PC-3 (cell line): ENCODE measurements at regions not wholly inside any gene's neighbourhood (a gene's known extent, or its start where the extent isn't known, plus 50 kb on each side); places are given as distances from the start of the nearest gene placed in this dataset.
"Not testable (repeated sequence)": the region's sequence is repeated elsewhere in the genome, so short reads cannot be mapped to it uniquely, and the experiment has no call there.

Experiments used
- ATAC-seq: fragments of 200-7000 bp; cut with Tn5 transposase; 2 replicates; pipeline ENCODE4 v1.9.1; 2020; ENCODE audit warnings: mild to moderate bottlenecking, moderate library complexity
- BruUV-seq: library from RNA; stranded (reverse); fragments of 400-500 nt; replicated peaks from 2 replicates; lab custom pipeline; 2021; lab: Mats Ljungman, UMichigan
- CTCF ChIA-PET: fragments of 300-600 bp; sonication (Branson Sonifier 250); formaldehyde crosslinking; loops from one replicate; lab custom pipeline; 2022; ENCODE audit warnings: antibody characterized with exemption; lab: Charles Lee
- POLR2A ChIA-PET: fragments of 300-600 bp; sonication (Branson Sonifier 250); formaldehyde crosslinking; loops from one replicate; lab custom pipeline; 2022; ENCODE audit warnings: antibody characterized with exemption; ENCODE audit not compliant: unreplicated experiment; lab: Charles Lee
- DNase-seq: peaks from one replicate; pipeline ENCODE4 v3.0.0-alpha.2; 2015
- H2AFZ ChIP-seq: fragments of 300-600 bp; sonication (generic); 2 replicates; pipeline ENCODE4 v1.6.0; 2016; ENCODE audit warnings: antibody characterized with exemption, low read length
- H3F3A ChIP-seq: fragments of 300-600 bp; sonication (generic); one replicate; pipeline ENCODE4 v1.6.0; 2017; ENCODE audit warnings: antibody characterized with exemption, low read length, control low read depth, mild to moderate bottlenecking; ENCODE audit not compliant: unreplicated experiment
- H3K27ac ChIP-seq: fragments of 300-600 bp; sonication (generic); 2 replicates; pipeline ENCODE4 v1.5.1; 2016; ENCODE audit warnings: mild to moderate bottlenecking, low read length
- H3K27me3 ChIP-seq: fragments of 300-600 bp; sonication (generic); 2 replicates; pipeline ENCODE4 v1.6.1; 2016; ENCODE audit warnings: low read length, mixed read lengths
- H3K36me3 ChIP-seq: fragments of 300-600 bp; sonication (generic); 2 replicates; pipeline ENCODE4 v1.6.1; 2016; ENCODE audit warnings: low read depth, mixed run types, low read length, mixed read lengths
- H3K4me1 ChIP-seq: fragments of 300-600 bp; sonication (generic); 2 replicates; pipeline ENCODE4 v1.5.1; 2016; ENCODE audit warnings: low read length; ENCODE audit not compliant: insufficient read depth
- H3K4me2 ChIP-seq: fragments of 300-600 bp; sonication (generic); 2 replicates; pipeline ENCODE4 v1.6.0; 2016; ENCODE audit warnings: low read length
- H3K4me3 ChIP-seq: fragments of 300-600 bp; sonication (generic); 2 replicates; pipeline ENCODE4 v1.5.1; 2016; ENCODE audit warnings: mild to moderate bottlenecking, low read length, mixed read lengths
- H3K79me2 ChIP-seq: fragments of 300-600 bp; sonication (generic); 2 replicates; pipeline ENCODE4 v1.6.1; 2017; ENCODE audit warnings: low read length, mixed read lengths
- H3K9ac ChIP-seq: fragments of 300-600 bp; sonication (generic); 2 replicates; pipeline ENCODE4 v1.6.0; 2016; ENCODE audit warnings: mild to moderate bottlenecking, low read length
- H3K9me2 ChIP-seq: fragments of 300-600 bp; sonication (generic); replicated peaks from 2 replicates; pipeline ENCODE4 v1.6.1; 2016; ENCODE audit warnings: mixed run types, low read length, mixed read lengths
- H3K9me3 ChIP-seq: fragments of 300-600 bp; sonication (generic); 2 replicates; pipeline ENCODE4 v1.6.1; 2016; ENCODE audit warnings: low read length, mixed read lengths
- H4K20me1 ChIP-seq: fragments of 300-600 bp; sonication (generic); 2 replicates; pipeline ENCODE4 v1.6.1; 2016; ENCODE audit warnings: low read length, mixed read lengths
- CTCF ChIP-seq: fragments of 300-600 bp; sonication (generic); conservative IDR thresholded peaks from 2 replicates; pipeline ENCODE4 v1.5.1; 2017; ENCODE audit warnings: antibody characterized with exemption, low read depth, mild to moderate bottlenecking, low read length
- EZH2 ChIP-seq: fragments of 300-600 bp; sonication (generic); IDR thresholded peaks from one replicate; pipeline ENCODE4 v1.6.1; 2017; ENCODE audit warnings: antibody characterized with exemption, mild to moderate bottlenecking, low read length; ENCODE audit not compliant: unreplicated experiment
- EZH2phosphoT487 ChIP-seq: fragments of 300-600 bp; sonication (generic); IDR thresholded peaks from 2 replicates; pipeline ENCODE4 v1.6.1; 2018; ENCODE audit warnings: mild to moderate bottlenecking, antibody characterized with exemption, low read length, borderline replicate concordance
- intact Hi-C: fragments of 100-400 bp; cut with micrococcal nuclease; formaldehyde crosslinking; loops from 2 replicates; pipeline ENCODE4 v1.9.0; 2023

- Histone ChIP-seq H3K9me3 (no peaks in the 10 kb centered on the region), H3K27ac (no peak overlapping the region), H3K9me2 (no peaks in the 10 kb centered on the region), H3K79me2 (no peaks in the 10 kb centered on the region), H3K4me2 (no peak overlapping the region), H3K4me1 (peaks cover 12% of the 10 kb centered on the region; the same call in 1 of the 2 replicates), H3K9ac (no peak overlapping the region), H3K36me3 (no peaks in the 10 kb centered on the region), H3K4me3 (no peak overlapping the region), H4K20me1 (no peaks in the 10 kb centered on the region), H3F3A (no peaks in the 10 kb centered on the region), H3K27me3 (no peaks in the 10 kb centered on the region), H2AFZ (no peak overlapping the region)
- TF ChIP-seq EZH2 (no peak), CTCF (no peak), EZH2phosphoT487 (no peak)
- DNase-seq (no peak), ATAC-seq (no peak)
- intact Hi-C loops = no loop called here
- no TSS peak for BruUV-seq
- CTCF ChIA-PET = no interaction called here
- POLR2A ChIA-PET = no interaction called here
Observed at GRCh38 chr6:134391205-134391604, 73.3 kb upstream of the SGK1 start.

GRCh38 chr6:134389658-134390057 is 71.7 kb upstream of the SGK1 start:
- ATAC-seq (no peak), DNase-seq (no peak)
- intact Hi-C loops = no loop called here
- H3K27me3 ChIP-seq = no peaks in the 10 kb centered on the region
- H3F3A ChIP-seq = no peaks in the 10 kb centered on the region
- no peak overlapping the region for H3K4me3 ChIP-seq
- no peak overlapping the region for H3K9ac ChIP-seq
- H3K27ac ChIP-seq = no peak overlapping the region
- no peaks in the 10 kb centered on the region for H3K79me2 ChIP-seq
- H3K9me2 ChIP-seq = no peaks in the 10 kb centered on the region
- H3K36me3 ChIP-seq = no peaks in the 10 kb centered on the region
- no peak overlapping the region for H3K4me2 ChIP-seq
- CTCF ChIA-PET = no interaction called here
- POLR2A ChIA-PET = interaction anchor here (0.6 kb wide), 1 partner anchor 46 kb away, joined by 3 read pairs; no protein-coding TSS in a partner anchor
- no TSS peak for BruUV-seq
- H3K4me1 ChIP-seq = peaks cover 4% of the 10 kb centered on the region; the same call in 1 of the 2 replicates
- H4K20me1 ChIP-seq = no peaks in the 10 kb centered on the region
- TF ChIP-seq EZH2phosphoT487 (no peak), CTCF (no peak), EZH2 (no peak)
- H3K9me3 ChIP-seq = no peaks in the 10 kb centered on the region
- H2AFZ ChIP-seq = no peak overlapping the region

- Histone ChIP-seq H3K27me3 (no peaks in the 10 kb centered on the region), H3K9me3 (no peaks in the 10 kb centered on the region), H3K27ac (no peak overlapping the region), H3K9me2 (no peaks in the 10 kb centered on the region), H3K9ac (no peak overlapping the region), H4K20me1 (no peaks in the 10 kb centered on the region), H3K4me1 (no peaks in the 10 kb centered on the region), H2AFZ (no peak overlapping the region), H3K79me2 (no peaks in the 10 kb centered on the region), H3F3A (no peaks in the 10 kb centered on the region), H3K36me3 (no peaks in the 10 kb centered on the region), H3K4me3 (no peak overlapping the region), H3K4me2 (no peak overlapping the region)
- ChIA-PET POLR2A (interaction anchor here (0.6 kb wide), 1 partner anchor 47 kb away, joined by 3 read pairs; no protein-coding TSS in a partner anchor), CTCF (no interaction called here)
- ATAC-seq (no peak), DNase-seq (no peak)
- TF ChIP-seq EZH2phosphoT487 = no peak
- TF ChIP-seq CTCF = no peak
- no peak for TF ChIP-seq EZH2
- no TSS peak for BruUV-seq
- intact Hi-C loops = no loop called here
Observed at GRCh38 chr6:134389129-134389528, 71.2 kb upstream of the SGK1 start.

GRCh38 chr6:134386482-134386881 is 68.6 kb upstream of the SGK1 start:
- CTCF ChIA-PET, H3K4me1 ChIP-seq: not testable (repeated sequence)

More at GRCh38 chr6:134386482-134386881, 68.6 kb upstream of the SGK1 start:
- ATAC-seq, H3K9me2 ChIP-seq, H3K36me3 ChIP-seq, H3K9me3 ChIP-seq, H3F3A ChIP-seq, BruUV-seq, H4K20me1 ChIP-seq, H3K79me2 ChIP-seq, intact Hi-C loops, H3K27ac ChIP-seq, H3K9ac ChIP-seq, H3K4me2 ChIP-seq, POLR2A ChIA-PET, H2AFZ ChIP-seq, H3K27me3 ChIP-seq, H3K4me3 ChIP-seq, DNase-seq: not testable (repeated sequence)
